ENCODE measurements at regions not wholly inside any gene's neighbourhood (a gene's known extent, or its start where the extent isn't known, plus 50 kb on each side); places are given as distances from the start of the nearest gene placed in this dataset.

DNA sequence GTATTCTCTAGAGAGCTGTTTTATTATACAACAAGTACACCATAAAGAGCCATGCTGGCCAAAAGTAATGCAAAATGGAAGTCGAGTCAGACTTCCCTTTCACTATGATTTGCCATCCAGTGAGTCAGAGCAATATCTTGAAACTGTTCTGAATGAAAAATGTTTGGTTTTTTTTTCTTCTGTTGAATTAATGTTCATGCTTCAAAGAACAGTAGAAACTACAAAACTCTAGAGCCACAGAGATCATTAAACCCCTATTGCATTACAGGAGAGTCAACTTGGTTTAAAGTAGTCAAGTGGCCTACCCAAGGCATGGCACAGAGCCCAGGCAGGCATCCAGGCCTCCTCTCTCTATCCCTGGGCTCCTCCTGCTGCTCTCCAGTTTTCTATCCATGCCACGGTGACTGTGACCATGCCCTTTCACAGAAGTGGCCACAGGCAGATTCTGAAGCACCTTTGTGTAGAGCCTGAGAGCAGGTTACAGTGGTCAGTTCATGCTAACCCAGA is 358.9 kb downstream of the DEPDC1B start:
- CTCF ChIA-PET (ENCODE audit: low intra/inter-chr PET ratio, low total read pairs): no interaction called here
- no peak for ATAC-seq
- in situ Hi-C loops (cut with HindIII; ENCODE audit: extremely low pct_ligation_motif_present, low pct_unique_long_range_greater_than_20kb) (no loop called here), intact Hi-C loops (cut with micrococcal nuclease; ENCODE audit: unreplicated experiment) (no loop called here)
- DNase-seq (ENCODE audit: low spot score): no peak
- no peaks in the 10 kb centered on the region for H3K4me1 ChIP-seq (ENCODE audit: insufficient read depth, low read length)
- H3K4me3 ChIP-seq (replicated peaks in 1 of 3; ENCODE audit: insufficient read depth in 1 of 3, low read depth in 2 of 3, low read length in 3 of 3): no peak overlapping the region
- BruUV-seq (replicated peaks): no TSS peak
- FAIRE-seq: no peak
- H2AFZ ChIP-seq (ENCODE audit: low read length): no peak overlapping the region
- H3K79me2 ChIP-seq (ENCODE audit: insufficient read depth, low read length): no peaks in the 10 kb centered on the region
- no peak for TF ChIP-seq PCBP1 (IDR thresholded peaks at IDR 0.05; ENCODE audit: borderline replicate concordance, low read depth, low read length)
- no peak overlapping the region for H3K4me2 ChIP-seq (ENCODE audit: low read depth, low read length)
- no peak overlapping the region for H3K9ac ChIP-seq (ENCODE audit: insufficient read depth, low read depth, low read length)
- H3K27me3 ChIP-seq (ENCODE audit: control insufficient read depth in 1 of 2, insufficient read depth in 2 of 2, low read length in 2 of 2): no peaks in the 10 kb centered on the region
- no peaks in the 10 kb centered on the region for H3K9me3 ChIP-seq (ENCODE audit: low read length)
- H4K20me1 ChIP-seq (ENCODE audit: insufficient read depth, low read length): no peaks in the 10 kb centered on the region
- H3K36me3 ChIP-seq (replicated peaks in 1 of 2; ENCODE audit: control insufficient read depth in 1 of 2, insufficient read depth in 2 of 2, low read length in 2 of 2): no peaks in the 10 kb centered on the region
- 53% methylated on average over 2 of the region's 2 CpGs for whole genome bisulfite sequencing (ENCODE audit: low lambda C conversion rate)
- POLR2A ChIA-PET: no interaction called here
- no peak overlapping the region for H3K27ac ChIP-seq (ENCODE audit: extremely low read length, insufficient read depth, low read length)

DNA sequence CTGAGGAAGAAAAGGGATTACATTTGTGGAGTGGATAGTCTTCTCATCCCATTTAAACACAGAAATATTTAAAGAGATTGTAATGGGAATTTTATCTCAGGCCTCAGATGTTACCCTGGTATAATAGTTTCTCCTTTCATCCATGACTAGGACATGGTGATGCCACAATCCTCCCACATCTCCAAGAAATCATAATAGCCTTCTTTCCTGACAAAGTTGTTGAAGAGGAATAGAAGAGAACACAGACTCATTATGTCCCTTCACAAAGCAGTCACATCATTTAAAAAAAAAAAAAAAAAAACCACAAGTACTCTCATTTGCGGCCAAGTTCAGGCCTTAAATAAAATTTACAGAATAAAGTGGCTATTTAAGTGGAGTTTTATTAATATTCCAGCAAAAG is 359.6 kb downstream of the DEPDC1B start:
- intact Hi-C loops (cut with micrococcal nuclease; ENCODE audit: unreplicated experiment): no loop called here
- Histone ChIP-seq H3K36me3 (replicated peaks in 1 of 2; ENCODE audit: control insufficient read depth in 1 of 2, insufficient read depth in 2 of 2, low read length in 2 of 2) (no peaks in the 10 kb centered on the region), H3K4me2 (ENCODE audit: low read depth, low read length) (no peak overlapping the region), H3K4me1 (ENCODE audit: insufficient read depth, low read length) (no peaks in the 10 kb centered on the region), H3K27me3 (ENCODE audit: control insufficient read depth in 1 of 2, insufficient read depth in 2 of 2, low read length in 2 of 2) (no peaks in the 10 kb centered on the region), H3K27ac (ENCODE audit: extremely low read length, insufficient read depth, low read length) (no peak overlapping the region), H3K9ac (ENCODE audit: insufficient read depth, low read depth, low read length) (no peak overlapping the region), H3K79me2 (ENCODE audit: insufficient read depth, low read length) (no peaks in the 10 kb centered on the region), H3K4me3 (replicated peaks in 1 of 3; ENCODE audit: insufficient read depth in 1 of 3, low read depth in 2 of 3, low read length in 3 of 3) (no peak overlapping the region), H2AFZ (ENCODE audit: low read length) (no peak overlapping the region), H4K20me1 (ENCODE audit: insufficient read depth, low read length) (no peaks in the 10 kb centered on the region), H3K9me3 (ENCODE audit: low read length) (no peaks in the 10 kb centered on the region)
- CTCF ChIA-PET (ENCODE audit: low intra/inter-chr PET ratio, low total read pairs): no interaction called here
- ATAC-seq (no peak), DNase-seq (ENCODE audit: low spot score) (no peak), FAIRE-seq (no peak)
- in situ Hi-C loops (cut with HindIII; ENCODE audit: extremely low pct_ligation_motif_present, low pct_unique_long_range_greater_than_20kb): no loop called here
- BruUV-seq (replicated peaks): no TSS peak
- 60% methylated on average over 1 of the region's 1 CpG for WGBS (ENCODE audit: low lambda C conversion rate)
- POLR2A ChIA-PET: no interaction called here
- no peak for TF ChIP-seq ZNF484 (CRISPR knock-in tag; IDR thresholded peaks at IDR 0.05; ENCODE audit: borderline replicate concordance, low read depth)
- no peak for TF ChIP-seq ATM (IDR thresholded peaks at IDR 0.05; ENCODE audit: borderline replicate concordance)
- TF ChIP-seq, protein P1, sequence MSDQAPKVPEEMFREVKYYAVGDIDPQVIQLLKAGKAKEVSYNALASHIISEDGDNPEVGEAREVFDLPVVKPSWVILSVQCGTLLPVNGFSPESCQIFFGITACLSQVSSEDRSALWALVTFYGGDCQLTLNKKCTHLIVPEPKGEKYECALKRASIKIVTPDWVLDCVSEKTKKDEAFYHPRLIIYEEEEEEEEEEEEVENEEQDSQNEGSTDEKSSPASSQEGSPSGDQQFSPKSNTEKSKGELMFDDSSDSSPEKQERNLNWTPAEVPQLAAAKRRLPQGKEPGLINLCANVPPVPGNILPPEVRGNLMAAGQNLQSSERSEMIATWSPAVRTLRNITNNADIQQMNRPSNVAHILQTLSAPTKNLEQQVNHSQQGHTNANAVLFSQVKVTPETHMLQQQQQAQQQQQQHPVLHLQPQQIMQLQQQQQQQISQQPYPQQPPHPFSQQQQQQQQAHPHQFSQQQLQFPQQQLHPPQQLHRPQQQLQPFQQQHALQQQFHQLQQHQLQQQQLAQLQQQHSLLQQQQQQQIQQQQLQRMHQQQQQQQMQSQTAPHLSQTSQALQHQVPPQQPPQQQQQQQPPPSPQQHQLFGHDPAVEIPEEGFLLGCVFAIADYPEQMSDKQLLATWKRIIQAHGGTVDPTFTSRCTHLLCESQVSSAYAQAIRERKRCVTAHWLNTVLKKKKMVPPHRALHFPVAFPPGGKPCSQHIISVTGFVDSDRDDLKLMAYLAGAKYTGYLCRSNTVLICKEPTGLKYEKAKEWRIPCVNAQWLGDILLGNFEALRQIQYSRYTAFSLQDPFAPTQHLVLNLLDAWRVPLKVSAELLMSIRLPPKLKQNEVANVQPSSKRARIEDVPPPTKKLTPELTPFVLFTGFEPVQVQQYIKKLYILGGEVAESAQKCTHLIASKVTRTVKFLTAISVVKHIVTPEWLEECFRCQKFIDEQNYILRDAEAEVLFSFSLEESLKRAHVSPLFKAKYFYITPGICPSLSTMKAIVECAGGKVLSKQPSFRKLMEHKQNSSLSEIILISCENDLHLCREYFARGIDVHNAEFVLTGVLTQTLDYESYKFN (CRISPR knock-in tag; conservative IDR thresholded peaks at IDR 0.05): no peak
- TF ChIP-seq, protein P2, sequence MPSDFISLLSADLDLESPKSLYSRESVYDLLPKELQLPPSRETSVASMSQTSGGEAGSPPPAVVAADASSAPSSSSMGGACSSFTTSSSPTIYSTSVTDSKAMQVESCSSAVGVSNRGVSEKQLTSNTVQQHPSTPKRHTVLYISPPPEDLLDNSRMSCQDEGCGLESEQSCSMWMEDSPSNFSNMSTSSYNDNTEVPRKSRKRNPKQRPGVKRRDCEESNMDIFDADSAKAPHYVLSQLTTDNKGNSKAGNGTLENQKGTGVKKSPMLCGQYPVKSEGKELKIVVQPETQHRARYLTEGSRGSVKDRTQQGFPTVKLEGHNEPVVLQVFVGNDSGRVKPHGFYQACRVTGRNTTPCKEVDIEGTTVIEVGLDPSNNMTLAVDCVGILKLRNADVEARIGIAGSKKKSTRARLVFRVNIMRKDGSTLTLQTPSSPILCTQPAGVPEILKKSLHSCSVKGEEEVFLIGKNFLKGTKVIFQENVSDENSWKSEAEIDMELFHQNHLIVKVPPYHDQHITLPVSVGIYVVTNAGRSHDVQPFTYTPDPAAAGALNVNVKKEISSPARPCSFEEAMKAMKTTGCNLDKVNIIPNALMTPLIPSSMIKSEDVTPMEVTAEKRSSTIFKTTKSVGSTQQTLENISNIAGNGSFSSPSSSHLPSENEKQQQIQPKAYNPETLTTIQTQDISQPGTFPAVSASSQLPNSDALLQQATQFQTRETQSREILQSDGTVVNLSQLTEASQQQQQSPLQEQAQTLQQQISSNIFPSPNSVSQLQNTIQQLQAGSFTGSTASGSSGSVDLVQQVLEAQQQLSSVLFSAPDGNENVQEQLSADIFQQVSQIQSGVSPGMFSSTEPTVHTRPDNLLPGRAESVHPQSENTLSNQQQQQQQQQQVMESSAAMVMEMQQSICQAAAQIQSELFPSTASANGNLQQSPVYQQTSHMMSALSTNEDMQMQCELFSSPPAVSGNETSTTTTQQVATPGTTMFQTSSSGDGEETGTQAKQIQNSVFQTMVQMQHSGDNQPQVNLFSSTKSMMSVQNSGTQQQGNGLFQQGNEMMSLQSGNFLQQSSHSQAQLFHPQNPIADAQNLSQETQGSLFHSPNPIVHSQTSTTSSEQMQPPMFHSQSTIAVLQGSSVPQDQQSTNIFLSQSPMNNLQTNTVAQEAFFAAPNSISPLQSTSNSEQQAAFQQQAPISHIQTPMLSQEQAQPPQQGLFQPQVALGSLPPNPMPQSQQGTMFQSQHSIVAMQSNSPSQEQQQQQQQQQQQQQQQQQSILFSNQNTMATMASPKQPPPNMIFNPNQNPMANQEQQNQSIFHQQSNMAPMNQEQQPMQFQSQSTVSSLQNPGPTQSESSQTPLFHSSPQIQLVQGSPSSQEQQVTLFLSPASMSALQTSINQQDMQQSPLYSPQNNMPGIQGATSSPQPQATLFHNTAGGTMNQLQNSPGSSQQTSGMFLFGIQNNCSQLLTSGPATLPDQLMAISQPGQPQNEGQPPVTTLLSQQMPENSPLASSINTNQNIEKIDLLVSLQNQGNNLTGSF (CRISPR knock-in tag; IDR thresholded peaks at IDR 0.05): no peak
- TF ChIP-seq ZKSCAN8 (CRISPR knock-in tag; IDR thresholded peaks at IDR 0.05; ENCODE audit: borderline replicate concordance): no peak
- TF ChIP-seq ZNF230 (CRISPR knock-in tag; IDR thresholded peaks at IDR 0.05): no peak
- TF ChIP-seq, protein P3, sequence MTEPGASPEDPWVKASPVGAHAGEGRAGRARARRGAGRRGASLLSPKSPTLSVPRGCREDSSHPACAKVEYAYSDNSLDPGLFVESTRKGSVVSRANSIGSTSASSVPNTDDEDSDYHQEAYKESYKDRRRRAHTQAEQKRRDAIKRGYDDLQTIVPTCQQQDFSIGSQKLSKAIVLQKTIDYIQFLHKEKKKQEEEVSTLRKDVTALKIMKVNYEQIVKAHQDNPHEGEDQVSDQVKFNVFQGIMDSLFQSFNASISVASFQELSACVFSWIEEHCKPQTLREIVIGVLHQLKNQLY (CRISPR knock-in tag; IDR thresholded peaks at IDR 0.05): no peak
- TF ChIP-seq, protein P4, sequence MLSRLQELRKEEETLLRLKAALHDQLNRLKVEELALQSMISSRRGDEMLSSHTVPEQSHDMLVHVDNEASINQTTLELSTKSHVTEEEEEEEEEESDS (CRISPR knock-in tag; IDR thresholded peaks at IDR 0.05; ENCODE audit: borderline replicate concordance): no peak
